Lung (tissue), 11 donors: ENCODE measurements at regions not wholly inside any gene's neighbourhood (a gene's known extent, or its start where the extent isn't known, plus 50 kb on each side); places are given as distances from the start of the nearest gene placed in this dataset.
A peak's percentile ranks its signal among the peaks of the same experiment; 100 is the strongest.

Experiments used
- ATAC-seq: fragments of 200-7000 bp; cut with Tn5 transposase; one replicate; pipeline ENCODE4 v1.9.1; 2020; ENCODE audit warnings: moderate number of reproducible peaks; ENCODE audit not compliant: insufficient read depth, low FRiP score
- DNase-seq, 3 donors: peaks; one replicate each; pipeline ENCODE4 v3.0.0-alpha.2; 2013 to 2017
- H3K27ac ChIP-seq, 2 donors: one replicate each; pipeline ENCODE4 v1.5.1; 2013; ENCODE audit warnings: mild to moderate bottlenecking in 2 of 2, moderate library complexity in 2 of 2, control low read depth in 1 of 2, inconsistent platforms in 1 of 2, low read depth in 1 of 2, low read length in 1 of 2
- H3K27me3 ChIP-seq, 3 donors: one replicate each; pipeline ENCODE4 v1.5.1; 2013; ENCODE audit warnings: low read length in 2 of 3; ENCODE audit not compliant: control insufficient read depth in 3 of 3, insufficient read depth in 3 of 3
- H3K36me3 ChIP-seq, 4 donors: one replicate each; pipeline ENCODE4 v1.5.1; 2013; ENCODE audit warnings: low read length in 4 of 4, mild to moderate bottlenecking in 1 of 4, moderate library complexity in 1 of 4; ENCODE audit not compliant: control insufficient read depth in 4 of 4, insufficient read depth in 4 of 4
- H3K4me1 ChIP-seq, 5 donors: one replicate each; pipeline ENCODE4 v1.5.1; 2013; ENCODE audit warnings: low read length in 5 of 5, mild to moderate bottlenecking in 2 of 5, moderate library complexity in 1 of 5; ENCODE audit not compliant: control insufficient read depth in 5 of 5, insufficient read depth in 5 of 5
- H3K4me3 ChIP-seq: one replicate; pipeline ENCODE4 v1.5.1; 2013; ENCODE audit warnings: mild to moderate bottlenecking, control low read depth, moderate library complexity
- H3K9ac ChIP-seq, 2 donors: one replicate each; pipeline ENCODE4 v1.5.1; 2013; ENCODE audit warnings: low read length in 2 of 2, control low read depth in 1 of 2; ENCODE audit not compliant: insufficient read depth in 1 of 2
- H3K9me3 ChIP-seq, 4 donors: one replicate each; pipeline ENCODE4 v1.5.1; 2013; ENCODE audit warnings: low read length in 3 of 4, mild to moderate bottlenecking in 1 of 4, moderate library complexity in 1 of 4; ENCODE audit not compliant: control insufficient read depth in 4 of 4, insufficient read depth in 3 of 4
- CTCF ChIP-seq: IDR thresholded peaks from 2 replicates; pipeline ENCODE4 v1.5.1; 2012; ENCODE audit warnings: mild to moderate bottlenecking; ENCODE audit errors: control extremely low read depth, extremely low read depth
- WGBS, 2 donors: extraction: QIAGEN DNeasy Blood & Tissue Kit; methylation state at CpG; one replicate each; pipeline ENCODE4 v1.1.7; 2013; 5-methylcytosine and 5-hydroxymethylcytosine counted together
- donor health status: control.
- donor health status: control.
- donor health status: Bipolar disorder and iron deficiency.
- donor health status: healthy.
- donor health status: DM: yes; HTN: yes; CAD: no.

- DNase-seq (peak in 2 of 3 donors; percentile 8 to 31), ATAC-seq (no peak)
- 60 to 81% methylated on average over 1 of the region's 1 CpG for WGBS, 2 donors
- TF ChIP-seq CTCF = no peak
- Histone ChIP-seq H3K9me3 (peaks cover 0 to 2% (median 0%) of the 10 kb centered on the region in 4 donors), H3K9ac (no peak overlapping the region), H3K4me3 (no peak overlapping the region), H3K27me3 (no peaks in the 10 kb centered on the region), H3K27ac (no peak overlapping the region), H3K36me3 (no peaks in the 10 kb centered on the region), H3K4me1 (peaks cover 0 to 10% (median 6%) of the 10 kb centered on the region in 5 donors)
These were observed 138.0 kb downstream of the PDGFRA start for GRCh38 chr4:54367059-54367458.

GRCh38 chr4:54368281-54369265 is 139.5 kb downstream of the PDGFRA start:
- no peak overlapping the region for H3K9ac ChIP-seq

GRCh38 chr4:54371173-54371572 is 142.1 kb downstream of the PDGFRA start:
- Histone ChIP-seq H3K9me3 (peaks cover 0 to 3% (median 0%) of the 10 kb centered on the region in 4 donors), H3K27ac (no peak overlapping the region), H3K27me3 (no peaks in the 10 kb centered on the region), H3K4me3 (no peak overlapping the region), H3K9ac (no peak overlapping the region), H3K36me3 (no peaks in the 10 kb centered on the region), H3K4me1 (peaks cover 0 to 8% (median 6%) of the 10 kb centered on the region in 5 donors)
- ATAC-seq (no peak), DNase-seq (no peak)
- WGBS, 2 donors = 81 to 92% methylated on average over 3 of the region's 3 CpGs
- TF ChIP-seq CTCF = no peak

More at GRCh38 chr4:54368281-54369265, 139.5 kb downstream of the PDGFRA start:
- no peak overlapping the region for H3K27ac ChIP-seq
- no peaks in the 10 kb centered on the region for H3K27me3 ChIP-seq
- no peaks in the 10 kb centered on the region for H3K36me3 ChIP-seq
- 26 to 41% methylated on average over 6 of the region's 6 CpGs for WGBS, 2 donors
- peaks cover 0 to 2% (median 0%) of the 10 kb centered on the region in 4 donors for H3K9me3 ChIP-seq
- peaks cover 0 to 8% (median 6%) of the 10 kb centered on the region in 5 donors for H3K4me1 ChIP-seq
- no peak for ATAC-seq
- TF ChIP-seq CTCF = no peak
- H3K4me3 ChIP-seq = no peak overlapping the region
- peak in 2 of 3 donors; percentile 72 to 84 for DNase-seq
